ENCODE measurements at regions not wholly inside any gene's neighbourhood (a gene's known extent, or its start where the extent isn't known, plus 50 kb on each side); places are given as distances from the start of the nearest gene placed in this dataset.

- ATAC-seq (ENCODE audit: low read depth) (no peak), DNase-seq (ENCODE audit: low spot score) (no peak)
- no peaks in the 10 kb centered on the region for H3K36me3 ChIP-seq (ENCODE audit: low read depth)
- H3K9me3 ChIP-seq (ENCODE audit: severe bottlenecking): no peaks in the 10 kb centered on the region
- H3K4me1 ChIP-seq (ENCODE audit: insufficient read depth, poor library complexity, severe bottlenecking): no peaks in the 10 kb centered on the region
- no peak overlapping the region for H3K4me3 ChIP-seq (ENCODE audit: severe bottlenecking)
- no peaks in the 10 kb centered on the region for H3K27me3 ChIP-seq (ENCODE audit: insufficient read depth, poor library complexity, severe bottlenecking)
- H3K27ac ChIP-seq (ENCODE audit: poor library complexity, severe bottlenecking): no peak overlapping the region
- TF ChIP-seq, protein P1, sequence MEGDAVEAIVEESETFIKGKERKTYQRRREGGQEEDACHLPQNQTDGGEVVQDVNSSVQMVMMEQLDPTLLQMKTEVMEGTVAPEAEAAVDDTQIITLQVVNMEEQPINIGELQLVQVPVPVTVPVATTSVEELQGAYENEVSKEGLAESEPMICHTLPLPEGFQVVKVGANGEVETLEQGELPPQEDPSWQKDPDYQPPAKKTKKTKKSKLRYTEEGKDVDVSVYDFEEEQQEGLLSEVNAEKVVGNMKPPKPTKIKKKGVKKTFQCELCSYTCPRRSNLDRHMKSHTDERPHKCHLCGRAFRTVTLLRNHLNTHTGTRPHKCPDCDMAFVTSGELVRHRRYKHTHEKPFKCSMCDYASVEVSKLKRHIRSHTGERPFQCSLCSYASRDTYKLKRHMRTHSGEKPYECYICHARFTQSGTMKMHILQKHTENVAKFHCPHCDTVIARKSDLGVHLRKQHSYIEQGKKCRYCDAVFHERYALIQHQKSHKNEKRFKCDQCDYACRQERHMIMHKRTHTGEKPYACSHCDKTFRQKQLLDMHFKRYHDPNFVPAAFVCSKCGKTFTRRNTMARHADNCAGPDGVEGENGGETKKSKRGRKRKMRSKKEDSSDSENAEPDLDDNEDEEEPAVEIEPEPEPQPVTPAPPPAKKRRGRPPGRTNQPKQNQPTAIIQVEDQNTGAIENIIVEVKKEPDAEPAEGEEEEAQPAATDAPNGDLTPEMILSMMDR (IDR thresholded peaks at IDR 0.05; ENCODE audit: poor library complexity, severe bottlenecking): no peak
These were observed 938.9 kb upstream of the NOVA1 start for GRCh38 chr14:27536748-27537147.

- Histone ChIP-seq H3K4me1 (ENCODE audit: insufficient read depth, poor library complexity, severe bottlenecking) (no peaks in the 10 kb centered on the region), H3K27ac (ENCODE audit: poor library complexity, severe bottlenecking) (no peak overlapping the region), H3K9me3 (ENCODE audit: severe bottlenecking) (no peaks in the 10 kb centered on the region), H3K27me3 (ENCODE audit: insufficient read depth, poor library complexity, severe bottlenecking) (peaks cover 6% of the 10 kb centered on the region), H3K36me3 (ENCODE audit: low read depth) (no peaks in the 10 kb centered on the region), H3K4me3 (ENCODE audit: severe bottlenecking) (no peak overlapping the region)
- DNase-seq (ENCODE audit: low spot score) (no peak), ATAC-seq (ENCODE audit: low read depth) (no peak)
- TF ChIP-seq, protein P1 (IDR thresholded peaks at IDR 0.05; ENCODE audit: poor library complexity, severe bottlenecking): no peak
These were observed 948.3 kb upstream of the NOVA1 start for GRCh38 chr14:27546111-27546510.

DNA sequence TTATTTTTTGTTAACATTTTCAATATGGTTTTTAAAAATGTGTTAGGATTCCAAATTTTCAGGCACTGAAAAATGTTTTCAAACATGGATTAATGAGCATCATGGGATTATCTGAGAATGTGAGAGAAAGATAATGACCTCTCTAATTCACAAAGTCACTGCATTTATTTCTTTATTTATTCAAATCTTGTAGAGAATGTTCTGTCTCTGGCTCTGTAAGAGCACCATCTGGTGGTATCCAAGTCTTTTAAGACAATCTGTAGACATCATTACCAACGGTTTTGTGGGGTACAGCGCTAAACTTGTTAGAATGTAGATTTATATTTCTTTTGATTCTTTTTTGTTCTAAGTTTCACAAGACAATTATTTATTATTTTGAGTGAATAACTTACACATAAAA, 956.0 kb upstream of the NOVA1 start:
- H3K4me1 ChIP-seq (ENCODE audit: insufficient read depth, poor library complexity, severe bottlenecking): no peaks in the 10 kb centered on the region
- TF ChIP-seq, protein P1 (IDR thresholded peaks at IDR 0.05; ENCODE audit: poor library complexity, severe bottlenecking): peak; percentile 51
- no peaks in the 10 kb centered on the region for H3K9me3 ChIP-seq (ENCODE audit: severe bottlenecking)
- DNase-seq (ENCODE audit: low spot score): no peak
- H3K36me3 ChIP-seq (ENCODE audit: low read depth): no peaks in the 10 kb centered on the region
- no peak overlapping the region for H3K4me3 ChIP-seq (ENCODE audit: severe bottlenecking)
- H3K27me3 ChIP-seq (ENCODE audit: insufficient read depth, poor library complexity, severe bottlenecking): peaks cover 12% of the 10 kb centered on the region
- no peak overlapping the region for H3K27ac ChIP-seq (ENCODE audit: poor library complexity, severe bottlenecking)
- no peak for ATAC-seq (ENCODE audit: low read depth)

DNA sequence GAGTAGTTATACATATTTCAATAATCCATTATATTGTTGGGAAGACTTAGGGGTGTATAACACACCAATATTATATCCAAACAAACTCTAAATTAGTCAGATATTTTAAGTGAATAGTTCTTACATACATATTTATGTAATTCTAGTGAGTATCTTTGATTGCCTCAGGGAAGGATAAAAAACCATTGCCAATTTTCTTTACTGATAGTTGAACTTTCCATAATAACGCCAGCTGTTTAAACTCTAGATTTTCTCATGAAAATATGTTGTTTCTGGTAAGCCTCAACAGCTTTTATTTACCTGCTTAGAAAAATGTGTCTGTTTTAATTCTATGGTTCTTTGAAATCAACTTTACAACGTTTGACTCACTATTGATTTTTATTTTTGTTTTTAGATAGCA, 959.6 kb upstream of the NOVA1 start:
- no peaks in the 10 kb centered on the region for H3K9me3 ChIP-seq (ENCODE audit: severe bottlenecking)
- DNase-seq (ENCODE audit: low spot score): no peak
- TF ChIP-seq, protein P1 (IDR thresholded peaks at IDR 0.05; ENCODE audit: poor library complexity, severe bottlenecking): no peak
- no peak overlapping the region for H3K4me3 ChIP-seq (ENCODE audit: severe bottlenecking)
- no peak for ATAC-seq (ENCODE audit: low read depth)
- peaks cover 12% of the 10 kb centered on the region for H3K27me3 ChIP-seq (ENCODE audit: insufficient read depth, poor library complexity, severe bottlenecking)
- H3K27ac ChIP-seq (ENCODE audit: poor library complexity, severe bottlenecking): no peak overlapping the region
- H3K4me1 ChIP-seq (ENCODE audit: insufficient read depth, poor library complexity, severe bottlenecking): no peaks in the 10 kb centered on the region
- no peaks in the 10 kb centered on the region for H3K36me3 ChIP-seq (ENCODE audit: low read depth)

DNA sequence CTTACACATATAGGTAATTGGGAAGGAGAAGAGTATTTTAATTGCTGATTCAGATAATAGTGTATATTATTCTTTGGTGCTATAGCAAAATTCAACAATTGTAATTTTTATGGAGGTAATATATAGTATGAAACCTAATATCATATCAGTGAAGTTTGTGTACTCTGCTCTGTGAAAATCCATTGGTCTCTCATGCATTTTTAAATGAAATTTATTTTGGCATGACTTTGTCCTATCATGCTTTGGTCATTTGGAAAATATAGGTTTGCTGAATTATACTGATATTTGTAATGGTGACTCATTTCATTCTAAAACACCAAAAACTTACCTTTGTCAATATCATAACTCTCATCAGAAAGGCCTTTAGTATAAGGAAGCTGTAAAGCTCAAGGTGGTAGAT, 962.0 kb upstream of the NOVA1 start:
- Histone ChIP-seq H3K9me3 (ENCODE audit: severe bottlenecking) (no peaks in the 10 kb centered on the region), H3K4me3 (ENCODE audit: severe bottlenecking) (no peak overlapping the region), H3K36me3 (ENCODE audit: low read depth) (no peaks in the 10 kb centered on the region), H3K4me1 (ENCODE audit: insufficient read depth, poor library complexity, severe bottlenecking) (no peaks in the 10 kb centered on the region), H3K27ac (ENCODE audit: poor library complexity, severe bottlenecking) (no peak overlapping the region), H3K27me3 (ENCODE audit: insufficient read depth, poor library complexity, severe bottlenecking) (peaks cover 15% of the 10 kb centered on the region)
- TF ChIP-seq, protein P1 (IDR thresholded peaks at IDR 0.05; ENCODE audit: poor library complexity, severe bottlenecking): no peak
- DNase-seq (ENCODE audit: low spot score): no peak
- no peak for ATAC-seq (ENCODE audit: low read depth)
